ENCODE measurements at regions not wholly inside any gene's neighbourhood (a gene's known extent, or its start where the extent isn't known, plus 50 kb on each side); places are given as distances from the start of the nearest gene placed in this dataset.

DNA sequence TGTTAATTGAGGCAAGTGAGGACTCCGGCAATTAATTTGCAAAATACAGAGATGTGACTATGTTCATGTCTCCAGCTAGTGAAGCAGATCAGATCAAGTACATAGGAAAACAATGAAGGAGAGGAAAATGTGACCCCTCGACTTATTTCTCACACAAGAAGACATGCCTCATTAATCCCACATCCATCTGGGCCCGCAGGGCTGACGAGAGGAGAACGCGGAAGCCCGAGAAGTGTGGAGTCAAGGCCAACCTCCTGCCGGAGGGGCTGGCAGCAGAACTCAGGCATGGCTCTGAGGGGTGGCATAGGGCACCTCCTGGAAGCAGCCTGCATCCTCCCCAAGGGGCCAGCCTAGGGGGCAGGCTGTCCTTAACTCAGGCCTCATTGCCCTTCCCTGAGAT lies 54.4 kb downstream of the ZNF503 start:
- no peak for DNase-seq (ENCODE audit: low spot score)

- no peak for DNase-seq (ENCODE audit: low spot score)
These were observed 55.8 kb downstream of the ZNF503 start for GRCh38 chr10:75345738-75346137.

DNA sequence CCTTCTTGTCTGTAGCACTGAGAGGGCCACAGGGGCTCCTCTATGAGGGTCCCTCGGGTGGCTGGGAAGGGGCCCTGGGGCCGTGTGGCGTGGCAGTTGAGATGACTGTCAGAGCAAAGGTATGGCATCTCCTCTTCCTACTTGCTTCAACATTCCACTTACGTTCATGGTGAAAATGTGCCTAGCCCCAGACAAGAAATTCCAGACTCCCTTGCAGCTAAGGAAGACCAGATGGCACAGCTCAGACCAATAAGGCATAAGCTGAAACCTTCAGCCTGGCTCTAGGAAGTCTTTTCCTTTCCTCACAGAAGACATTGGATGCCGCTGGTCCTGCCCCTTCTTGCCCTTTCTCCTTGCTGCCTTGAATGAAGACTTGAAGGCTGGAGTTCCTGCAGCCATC lies 57.4 kb downstream of the ZNF503 start:
- no peak for DNase-seq (ENCODE audit: low spot score)

GRCh38 chr10:75342397-75342796 lies 59.2 kb downstream of the ZNF503 start:
- DNase-seq (ENCODE audit: low spot score): no peak

GRCh38 chr10:75335983-75336382 lies 65.6 kb downstream of the ZNF503 start:
- DNase-seq (ENCODE audit: low spot score): no peak

- no peak for DNase-seq (ENCODE audit: low spot score)
These were observed 66.4 kb downstream of the ZNF503 start for GRCh38 chr10:75335191-75335590.

DNA sequence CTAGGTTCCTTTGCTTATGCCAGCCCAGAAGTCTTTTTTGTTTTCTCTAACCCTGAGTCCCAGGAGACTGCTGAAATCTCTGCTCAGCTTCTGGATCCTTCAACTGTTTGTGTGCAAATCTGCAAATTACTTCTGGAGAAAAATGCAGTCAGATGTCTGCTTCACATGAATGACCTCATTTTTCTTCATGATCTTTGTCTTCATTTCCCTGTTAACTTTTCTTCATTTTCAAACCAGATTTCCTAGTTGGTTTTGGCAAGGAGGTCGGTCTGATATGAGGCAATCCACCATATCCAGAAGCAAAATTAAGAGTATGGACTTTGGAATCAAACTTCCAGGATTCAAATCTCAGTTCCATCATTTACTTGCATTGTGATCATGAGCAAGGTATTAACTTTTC lies 66.8 kb downstream of the ZNF503 start:
- no peak for DNase-seq (ENCODE audit: low spot score)

- DNase-seq (ENCODE audit: low spot score): no peak
These were observed 69.5 kb downstream of the ZNF503 start for GRCh38 chr10:75332081-75332480.

DNA sequence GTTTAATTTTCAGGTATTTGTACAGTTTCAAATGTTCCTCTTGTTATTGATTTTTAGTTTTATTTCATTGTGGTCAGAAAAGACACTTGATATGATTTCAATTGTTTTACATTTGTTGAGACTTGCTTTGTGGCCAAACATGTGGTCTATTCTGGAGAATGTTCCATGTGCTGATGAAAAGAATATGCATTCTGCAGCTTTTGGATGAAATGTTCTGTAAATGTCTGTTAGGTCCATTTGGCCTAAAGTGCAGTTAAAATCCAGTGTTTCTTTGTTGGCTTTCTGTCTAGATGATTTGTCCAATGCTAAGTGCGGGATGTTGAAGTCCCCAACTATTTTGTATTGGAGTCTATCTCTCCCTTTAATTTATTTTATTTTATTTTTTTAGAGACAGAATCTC lies 70.5 kb downstream of the ZNF503 start:
- no peak for DNase-seq (ENCODE audit: low spot score)

DNA sequence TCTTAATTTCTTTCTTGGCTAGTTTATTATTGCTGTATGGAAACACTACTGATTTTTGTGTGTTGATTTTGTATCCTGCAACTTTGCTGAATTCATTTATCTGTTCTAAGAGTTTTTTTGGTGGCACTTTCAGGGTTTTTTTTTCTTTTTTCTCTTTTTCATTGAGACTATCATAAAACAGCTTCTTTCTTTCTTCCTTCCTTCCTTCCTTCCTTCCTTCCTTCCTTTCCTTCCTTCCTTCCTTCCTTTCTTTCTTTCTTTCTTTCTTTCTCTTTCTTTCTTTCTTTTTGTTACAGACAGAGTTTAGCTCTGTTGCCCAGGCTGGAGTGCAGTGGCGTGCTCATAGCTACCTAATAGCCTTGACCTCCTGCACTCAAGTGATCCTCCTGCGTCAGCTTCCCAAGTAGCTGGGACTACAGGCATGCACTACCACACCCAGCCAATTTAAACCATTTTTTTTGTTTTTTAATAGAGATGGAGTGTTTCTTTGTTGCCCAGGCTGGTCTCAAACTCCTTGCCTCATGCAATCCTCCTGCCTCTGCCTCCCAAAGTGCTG lies 72.3 kb downstream of the ZNF503 start:
- no peak for DNase-seq (ENCODE audit: low spot score)

- DNase-seq (ENCODE audit: low spot score): no peak
These were observed 75.3 kb downstream of the ZNF503 start for GRCh38 chr10:75326306-75326705.

DNA sequence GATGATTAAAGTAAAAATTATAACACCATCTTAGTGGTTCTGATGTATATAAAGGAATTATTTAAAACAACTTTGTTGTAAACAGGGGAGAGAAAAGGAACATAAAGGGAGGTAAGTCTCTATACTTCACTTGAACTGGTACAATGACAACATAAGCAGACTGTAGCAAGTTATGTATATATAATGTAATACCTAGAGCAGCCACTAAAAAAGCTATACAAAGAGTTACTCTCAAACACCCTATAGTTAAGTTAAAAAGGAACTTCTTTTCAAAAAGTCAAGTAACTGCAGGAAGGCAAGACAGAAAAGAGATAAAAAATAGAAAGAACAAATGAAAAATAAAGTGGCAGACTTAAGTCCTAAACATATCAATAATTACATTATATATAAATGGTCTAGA lies 82.3 kb downstream of the ZNF503 start:
- DNase-seq (ENCODE audit: low spot score): no peak

- no peak for DNase-seq (ENCODE audit: low spot score)
These were observed 78.8 kb upstream of the COMTD1 start for GRCh38 chr10:75314570-75314969.

DNA sequence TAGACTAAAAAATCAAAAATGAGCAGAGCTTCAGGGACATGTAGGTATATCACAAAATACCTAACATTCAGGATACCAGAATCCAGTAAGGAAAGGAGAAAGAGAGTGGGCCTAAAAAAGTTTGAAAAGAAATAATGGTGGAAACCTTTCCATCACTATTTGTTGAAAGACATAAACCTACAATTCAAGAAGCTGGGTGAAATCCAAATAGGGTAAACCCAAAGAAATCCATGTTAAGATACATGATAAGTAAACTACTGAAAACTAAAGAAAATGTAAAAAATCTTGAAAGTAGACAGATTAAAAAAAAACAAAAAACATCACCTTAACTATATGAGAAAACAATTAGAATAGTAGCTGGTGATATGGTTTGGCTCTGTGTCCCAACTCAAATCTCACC lies 76.7 kb upstream of the COMTD1 start:
- DNase-seq (ENCODE audit: low spot score): no peak

GRCh38 chr10:75305675-75306074 lies 69.9 kb upstream of the COMTD1 start:
- no peak for DNase-seq (ENCODE audit: low spot score)

DNA sequence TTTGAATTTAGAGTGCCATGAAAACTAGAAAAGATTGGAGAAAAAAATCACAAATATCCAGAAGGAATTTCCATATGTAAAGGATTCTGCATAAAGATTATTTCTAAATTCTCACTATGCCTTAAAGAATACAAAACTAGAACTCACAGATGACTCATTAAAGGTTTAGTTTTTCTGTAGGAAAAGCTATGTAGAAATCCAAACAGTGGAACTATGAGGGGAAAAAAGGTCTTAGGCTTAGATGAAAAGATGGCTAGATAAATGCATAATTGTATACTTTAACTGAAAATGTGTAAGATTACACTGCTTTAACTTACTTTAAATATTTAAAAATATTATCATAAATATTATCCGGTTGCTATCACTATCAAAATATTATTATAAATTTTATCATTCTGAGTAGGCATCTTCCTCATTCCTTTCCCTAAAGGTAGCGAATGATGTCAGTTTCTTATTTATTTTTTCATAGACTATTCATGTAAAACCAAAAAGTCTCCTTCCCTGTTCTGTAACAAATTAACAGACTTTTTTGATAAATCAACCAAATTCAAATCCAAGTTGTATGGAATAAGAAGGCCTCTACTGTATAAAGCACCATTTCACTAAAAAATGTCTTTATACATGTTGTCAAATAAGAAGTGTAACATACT lies 69.1 kb upstream of the COMTD1 start:
- no peak for DNase-seq (ENCODE audit: low spot score)

DNA sequence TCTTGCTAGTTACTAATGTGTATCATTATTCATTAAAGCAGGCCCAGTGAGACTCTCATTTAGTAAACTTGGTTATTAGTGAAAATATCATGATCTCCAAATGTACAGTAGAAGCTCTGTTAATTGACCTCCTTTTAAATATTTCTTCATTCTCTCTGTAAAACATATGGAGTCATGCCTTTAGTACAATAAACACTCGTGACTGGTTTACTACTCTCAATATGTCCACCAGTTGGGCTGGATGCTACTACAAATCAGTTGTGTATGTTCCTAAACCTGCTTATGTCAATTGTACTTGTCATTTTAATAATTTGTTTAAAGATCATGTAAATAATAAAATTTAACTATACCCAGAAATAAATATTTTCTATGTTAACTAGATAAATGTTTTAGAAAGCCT lies 68.6 kb upstream of the COMTD1 start:
- no peak for DNase-seq (ENCODE audit: low spot score)

GRCh38 chr10:75303045-75303777 lies 67.5 kb upstream of the COMTD1 start:
- DNase-seq (ENCODE audit: low spot score): no peak

- no peak for DNase-seq (ENCODE audit: low spot score)
These were observed 66.3 kb upstream of the COMTD1 start for GRCh38 chr10:75302029-75302428.

- DNase-seq (ENCODE audit: low spot score): no peak
These were observed 61.4 kb upstream of the COMTD1 start for GRCh38 chr10:75297021-75297599.

DNA sequence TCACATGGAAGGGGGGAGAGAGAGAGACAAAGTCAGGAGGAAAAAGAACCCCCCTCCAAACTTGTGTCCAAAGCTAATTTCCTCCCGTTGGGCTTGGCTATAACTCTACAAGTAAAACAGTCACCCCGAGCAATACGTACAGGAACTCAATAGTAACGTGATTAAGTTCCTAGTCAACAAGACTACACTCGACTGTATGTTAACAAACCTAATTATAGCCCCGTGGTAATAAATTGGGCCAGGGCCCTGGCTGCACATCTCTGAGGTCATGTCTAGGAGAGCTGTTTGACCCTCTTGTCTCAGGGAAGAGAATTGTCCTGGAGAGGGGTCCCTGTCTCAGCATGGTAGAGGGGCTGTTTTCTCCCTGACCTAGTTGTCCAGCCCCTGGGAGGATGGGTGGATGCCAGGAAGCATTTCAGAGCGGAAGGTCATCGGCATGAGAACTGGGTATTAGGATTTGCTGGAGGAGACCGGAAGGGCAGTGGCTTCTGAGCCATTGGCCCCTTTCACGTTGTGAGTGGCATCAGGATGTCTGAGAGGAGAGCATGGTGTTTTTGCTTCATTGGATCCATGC lies 60.2 kb upstream of the COMTD1 start:
- DNase-seq (ENCODE audit: low spot score): no peak

- peak; percentile 37 for DNase-seq (ENCODE audit: low spot score)
These were observed 59.3 kb upstream of the COMTD1 start for GRCh38 chr10:75294866-75295701.
